HEK293T (cell line): ENCODE measurements at regions not wholly inside any gene's neighbourhood (a gene's known extent, or its start where the extent isn't known, plus 50 kb on each side); places are given as distances from the start of the nearest gene placed in this dataset.

Source experiments
- ARNT ChIP-seq: fragments of 450-650 bp; IDR thresholded peaks from 2 replicates; pipeline ENCODE4 v1.6.1; 2017; ENCODE audit warnings: mild to moderate bottlenecking
- BHLHE40 ChIP-seq: fragments of 450-650 bp; IDR thresholded peaks from 2 replicates; pipeline ENCODE4 v1.6.1; 2016; ENCODE audit warnings: mild to moderate bottlenecking, moderate library complexity, borderline replicate concordance
- CTBP1 ChIP-seq: fragments of 450-650 bp; IDR thresholded peaks from 2 replicates; pipeline ENCODE4 v1.6.1; 2016; ENCODE audit warnings: borderline replicate concordance
- ELF4 ChIP-seq: fragments of 450-650 bp; IDR thresholded peaks from 2 replicates; pipeline ENCODE4 v1.6.1; 2017; ENCODE audit warnings: antibody characterized with exemption
- FOXA1 ChIP-seq: fragments of 450-650 bp; IDR thresholded peaks from 2 replicates; pipeline ENCODE4 v1.6.1; 2016; ENCODE audit warnings: mild to moderate bottlenecking
- FOXK2 ChIP-seq: fragments of 450-650 bp; IDR thresholded peaks from 2 replicates; pipeline ENCODE4 v1.6.1; 2016; ENCODE audit warnings: mild to moderate bottlenecking
- FOXM1 ChIP-seq: fragments of 450-650 bp; IDR thresholded peaks from 2 replicates; pipeline ENCODE4 v1.6.1; 2017; ENCODE audit warnings: mild to moderate bottlenecking, borderline replicate concordance
- HDGF ChIP-seq: fragments of 450-650 bp; IDR thresholded peaks from 2 replicates; pipeline ENCODE4 v1.6.1; 2017; ENCODE audit warnings: antibody characterized with exemption, borderline replicate concordance
- LEF1 ChIP-seq: fragments of 450-650 bp; IDR thresholded peaks from 2 replicates; pipeline ENCODE4 v1.6.1; 2017; ENCODE audit warnings: mild to moderate bottlenecking, borderline replicate concordance
- NFRKB ChIP-seq: fragments of 450-650 bp; IDR thresholded peaks from 2 replicates; pipeline ENCODE4 v1.6.1; 2016; ENCODE audit warnings: mild to moderate bottlenecking, moderate library complexity
- PKNOX1 ChIP-seq: fragments of 450-650 bp; IDR thresholded peaks from 2 replicates; pipeline ENCODE4 v1.6.1; 2016
- SP1 ChIP-seq: fragments of 450-650 bp; IDR thresholded peaks from 2 replicates; pipeline ENCODE4 v1.6.1; 2017
- SUZ12 ChIP-seq: fragments of 450-650 bp; IDR thresholded peaks from 2 replicates; pipeline ENCODE4 v1.6.1; 2016; ENCODE audit warnings: mild to moderate bottlenecking
- TARDBP ChIP-seq: fragments of 450-650 bp; IDR thresholded peaks from 2 replicates; pipeline ENCODE4 v1.6.1; 2016

GRCh38 chrX:16061296-16061695 lies 62.1 kb upstream of the GRPR start:
- TF ChIP-seq ELF4 = no peak
- no peak for TF ChIP-seq TARDBP
- no peak for TF ChIP-seq BHLHE40
- TF ChIP-seq LEF1 = no peak
- no peak for TF ChIP-seq ARNT
- TF ChIP-seq NFRKB = no peak
- TF ChIP-seq SP1 = no peak
- no peak for TF ChIP-seq HDGF
- no peak for TF ChIP-seq FOXM1
- no peak for TF ChIP-seq SUZ12
- no peak for TF ChIP-seq FOXK2
- TF ChIP-seq PKNOX1 = no peak
- no peak for TF ChIP-seq FOXA1
- TF ChIP-seq CTBP1 = no peak
